AG09309 (cell line): ENCODE measurements at regions not wholly inside any gene's neighbourhood (a gene's known extent, or its start where the extent isn't known, plus 50 kb on each side); places are given as distances from the start of the nearest gene placed in this dataset.

Source experiments
- DNase-seq: peaks from one replicate; pipeline ENCODE4 v3.0.0-alpha.2; 2010; ENCODE audit warnings: low read depth
- H3K4me3 ChIP-seq: 2 replicates; pipeline ENCODE4 v1.5.1; 2011; ENCODE audit warnings: mild to moderate bottlenecking, low read depth, low read length, moderate library complexity; ENCODE audit not compliant: control insufficient read depth
- CTCF ChIP-seq: IDR thresholded peaks from 2 replicates; pipeline ENCODE4 v1.5.1; 2011; ENCODE audit warnings: mild to moderate bottlenecking, low read depth, low read length, inconsistent platforms; ENCODE audit not compliant: insufficient read depth, control insufficient read depth; ENCODE audit errors: missing control alignments

GRCh38 chr14:100658181-100658886 lies 68.4 kb upstream of the DLK1 start:
- TF ChIP-seq CTCF: no peak
- H3K4me3 ChIP-seq: no peak overlapping the region
- DNase-seq: no peak

DNA sequence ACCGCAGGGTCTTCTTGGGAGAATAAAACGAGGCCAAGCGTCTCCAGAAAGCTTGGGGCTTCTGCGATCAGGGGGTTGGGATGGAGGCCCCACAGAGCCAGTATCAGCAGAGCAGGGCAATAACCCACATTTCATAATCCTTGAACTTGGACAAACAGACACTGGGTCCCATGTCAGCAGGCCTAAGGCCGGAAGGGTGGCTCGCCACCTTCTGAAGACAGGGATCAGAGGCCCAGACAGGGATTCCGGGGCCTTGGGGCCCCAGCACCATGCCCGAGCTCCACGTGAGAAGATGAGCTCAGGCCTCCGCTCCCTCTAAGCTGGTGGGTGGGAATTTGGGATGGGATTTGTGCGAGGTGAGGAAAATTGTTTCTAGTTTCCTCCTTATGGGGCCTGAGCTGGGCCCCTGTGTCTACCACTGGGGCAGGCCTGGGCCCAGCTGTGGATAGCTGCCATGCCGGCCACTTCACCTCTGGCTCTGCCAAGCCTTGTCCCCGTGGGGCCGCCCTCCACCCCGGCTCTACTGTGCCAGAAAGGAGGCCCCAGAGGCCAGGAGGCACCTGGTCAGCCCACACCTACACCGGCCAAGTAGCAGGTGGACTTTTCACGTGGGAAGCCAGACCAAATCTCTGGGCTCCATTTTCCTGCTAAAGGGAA lies 67.2 kb upstream of the DLK1 start:
- no peak for DNase-seq
- TF ChIP-seq CTCF: no peak
- H3K4me3 ChIP-seq: no peak overlapping the region

GRCh38 chr14:100660498-100660881 lies 66.2 kb upstream of the DLK1 start:
- DNase-seq: no peak
- TF ChIP-seq CTCF: no peak
- no peak overlapping the region for H3K4me3 ChIP-seq

- no peak overlapping the region for H3K4me3 ChIP-seq
- no peak for DNase-seq
- no peak for TF ChIP-seq CTCF
Measured at GRCh38 chr14:100660882-100661635, 65.6 kb upstream of the DLK1 start.

DNA sequence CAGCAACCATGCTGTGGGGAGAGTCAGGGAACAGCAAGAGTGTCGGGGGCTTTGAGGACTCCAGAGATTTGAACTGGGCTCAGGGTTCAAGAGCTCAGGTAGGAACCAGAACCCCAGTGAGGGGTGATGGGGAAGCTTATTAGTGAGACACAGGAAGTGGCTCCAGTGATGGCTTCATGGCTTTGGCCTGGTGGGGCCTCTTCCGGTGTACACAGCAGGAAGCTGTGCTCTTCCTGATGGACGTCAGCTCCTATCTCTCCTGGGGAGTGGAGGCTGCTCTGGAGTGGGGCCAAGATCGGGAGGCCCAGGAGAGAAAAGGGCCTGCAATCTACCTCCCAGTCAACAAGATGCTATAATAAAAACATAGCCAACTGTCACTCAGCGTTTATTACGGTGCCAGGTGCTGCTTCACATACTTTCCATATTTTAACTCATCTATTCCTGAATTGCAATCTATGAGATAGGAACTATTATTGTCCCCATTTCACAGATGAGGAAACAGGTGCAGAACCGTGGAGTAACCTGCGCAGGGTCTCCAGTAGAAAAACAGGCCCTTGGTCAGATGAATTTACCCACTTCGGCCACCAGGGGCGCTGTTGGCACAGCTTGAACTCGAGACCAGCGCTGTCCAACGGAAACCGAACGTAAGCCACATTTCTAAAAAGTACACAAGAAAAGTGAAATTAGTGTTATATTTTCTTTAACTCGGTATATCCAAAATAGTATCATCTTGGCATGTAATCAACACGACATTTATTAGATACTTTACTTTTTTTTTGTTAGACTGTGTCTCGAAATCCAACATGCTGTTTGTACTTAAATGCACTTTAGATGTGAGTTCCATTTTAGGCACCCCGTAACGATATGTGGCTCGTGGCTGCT lies 63.6 kb upstream of the DLK1 start:
- peak; percentile 89 for TF ChIP-seq CTCF
- no peak for DNase-seq
- no peak overlapping the region for H3K4me3 ChIP-seq

DNA sequence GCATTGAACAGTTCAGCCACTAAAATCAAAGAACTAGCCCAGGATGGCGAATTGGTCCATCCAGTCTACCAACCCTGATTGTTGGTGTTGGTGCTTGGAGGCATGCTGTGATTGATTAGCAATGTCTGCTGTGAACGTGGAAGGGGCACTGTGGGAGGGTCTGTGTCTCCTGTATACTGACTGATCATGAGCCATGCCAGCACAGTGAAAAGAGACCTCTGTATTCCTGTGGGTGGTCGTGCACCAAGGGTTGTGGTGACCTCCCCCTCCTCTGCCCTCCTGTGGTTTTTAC lies 63.0 kb upstream of the DLK1 start:
- DNase-seq: no peak
- TF ChIP-seq CTCF: no peak
- H3K4me3 ChIP-seq: no peak overlapping the region
